H9 (cell line): ENCODE measurements at regions not wholly inside any gene's neighbourhood (a gene's known extent, or its start where the extent isn't known, plus 50 kb on each side); places are given as distances from the start of the nearest gene placed in this dataset.

Source experiments
- DNase-seq: peaks from one replicate; pipeline ENCODE4 v3.0.0-alpha.2; 2017
- H2AFZ ChIP-seq: one replicate; pipeline ENCODE4 v1.6.1; 2013; ENCODE audit warnings: mild to moderate bottlenecking, low read length, control low read depth, moderate library complexity
- H2AK5ac ChIP-seq: 2 replicates; pipeline ENCODE4 v1.6.1; 2013; ENCODE audit warnings: low read length, control low read depth, mixed read lengths; ENCODE audit not compliant: insufficient read length
- H2BK120ac ChIP-seq: one replicate; pipeline ENCODE4 v1.6.1; 2013; ENCODE audit warnings: low read depth, mild to moderate bottlenecking, low read length, control low read depth, inconsistent platforms; ENCODE audit not compliant: poor library complexity, severe bottlenecking
- H2BK12ac ChIP-seq: 2 replicates; pipeline ENCODE4 v1.6.1; 2013; ENCODE audit warnings: low read length, control low read depth, mixed read lengths, low read depth; ENCODE audit not compliant: insufficient read length
- H2BK15ac ChIP-seq: 2 replicates; pipeline ENCODE4 v1.6.1; 2013; ENCODE audit warnings: low read depth, low read length, control low read depth
- H2BK20ac ChIP-seq: one replicate; pipeline ENCODE4 v1.6.1; 2013; ENCODE audit warnings: low read depth, mild to moderate bottlenecking, low read length, control low read depth, inconsistent platforms; ENCODE audit not compliant: poor library complexity, severe bottlenecking
- H2BK5ac ChIP-seq: 2 replicates; pipeline ENCODE4 v1.6.1; 2013; ENCODE audit warnings: low read length, control low read depth, mixed read lengths; ENCODE audit not compliant: insufficient read length
- H3K14ac ChIP-seq: 2 replicates; pipeline ENCODE4 v1.6.1; 2013; ENCODE audit warnings: low read length, control low read depth; ENCODE audit not compliant: insufficient read depth
- H3K18ac ChIP-seq: 2 replicates; pipeline ENCODE4 v1.6.1; 2013; ENCODE audit warnings: low read depth, mild to moderate bottlenecking, mixed read lengths, low read length, control low read depth; ENCODE audit not compliant: insufficient read length
- H3K23ac ChIP-seq: 2 replicates; pipeline ENCODE4 v1.6.1; 2013; ENCODE audit warnings: low read length, control low read depth, mixed read lengths, low read depth; ENCODE audit not compliant: insufficient read length
- H3K23me2 ChIP-seq: 2 replicates; pipeline ENCODE4 v1.6.1; 2013; ENCODE audit warnings: low read depth, mild to moderate bottlenecking, mixed read lengths, low read length, control low read depth; ENCODE audit not compliant: insufficient read length, poor library complexity, severe bottlenecking
- H3K27ac ChIP-seq: 2 replicates; pipeline ENCODE4 v1.5.1; 2013; ENCODE audit warnings: low read length, control low read depth, mixed read lengths, low read depth; ENCODE audit not compliant: insufficient read length
- H3K27me3 ChIP-seq: 2 replicates; pipeline ENCODE4 v1.6.1; 2013; ENCODE audit warnings: low read length, control low read depth, inconsistent platforms; ENCODE audit not compliant: insufficient read depth
- H3K4ac ChIP-seq: 2 replicates; pipeline ENCODE4 v1.6.1; 2013; ENCODE audit warnings: low read depth, mild to moderate bottlenecking, control low read depth, inconsistent platforms, low read length, moderate library complexity
- H3K4me1 ChIP-seq: 2 replicates; pipeline ENCODE4 v1.6.1; 2013; ENCODE audit warnings: low read length, control low read depth, inconsistent platforms; ENCODE audit not compliant: insufficient read depth
- H3K4me2 ChIP-seq: 2 replicates; pipeline ENCODE4 v1.6.1; 2013; ENCODE audit warnings: low read length, control low read depth, mixed read lengths; ENCODE audit not compliant: insufficient read length, insufficient read depth
- H3K56ac ChIP-seq: 2 replicates; pipeline ENCODE4 v1.6.1; 2013; ENCODE audit warnings: low read depth, mild to moderate bottlenecking, mixed read lengths, low read length, control low read depth; ENCODE audit not compliant: insufficient read length
- H3K79me1 ChIP-seq: 2 replicates; pipeline ENCODE4 v1.6.1; 2013; ENCODE audit warnings: low read depth, mild to moderate bottlenecking, moderate library complexity, low read length, control low read depth, inconsistent platforms; ENCODE audit not compliant: insufficient read depth, poor library complexity, severe bottlenecking
- H3K79me2 ChIP-seq: 2 replicates; pipeline ENCODE4 v1.6.1; 2013; ENCODE audit warnings: low read length, control low read depth, inconsistent platforms; ENCODE audit not compliant: insufficient read depth
- H3K9ac ChIP-seq: 2 replicates; pipeline ENCODE4 v1.6.1; 2013; ENCODE audit warnings: low read length, control low read depth, mixed read lengths; ENCODE audit not compliant: insufficient read length; ENCODE audit errors: extremely low read depth
- H3K9me3 ChIP-seq: one replicate; pipeline ENCODE4 v1.6.1; 2013; ENCODE audit warnings: low read depth, low read length, inconsistent platforms; ENCODE audit not compliant: control insufficient read depth
- H3T11ph ChIP-seq: one replicate; pipeline ENCODE4 v1.6.1; 2013; ENCODE audit warnings: mild to moderate bottlenecking, low read length, control low read depth, inconsistent platforms
- H4K20me1 ChIP-seq: one replicate; pipeline ENCODE4 v1.6.1; 2013; ENCODE audit not compliant: control insufficient read depth, insufficient read length, insufficient read depth
- H4K5ac ChIP-seq: 2 replicates; pipeline ENCODE4 v1.6.1; 2013; ENCODE audit warnings: low read depth, mild to moderate bottlenecking, mixed read lengths, low read length, control low read depth; ENCODE audit not compliant: insufficient read length
- H4K8ac ChIP-seq: replicated peaks from 2 replicates; pipeline ENCODE4 v1.6.1; 2013; ENCODE audit warnings: low read length, control low read depth, mixed read lengths, low read depth; ENCODE audit not compliant: insufficient read length
- H4K91ac ChIP-seq: 2 replicates; pipeline ENCODE4 v1.6.1; 2013; ENCODE audit warnings: low read depth, mild to moderate bottlenecking, moderate library complexity, mixed read lengths, low read length, control low read depth; ENCODE audit not compliant: insufficient read length
- H3K27ac Mint-ChIP-seq, 3 experiments: 2 replicates in 2 of 3; 3 replicates in 1 of 3; pipeline ENCODE4 v1.8.0; 2020 to 2021; ENCODE audit warnings: mixed read lengths in 3 of 3, mild to moderate bottlenecking in 1 of 3, moderate library complexity in 1 of 3
- H3K27me3 Mint-ChIP-seq: 2 replicates; pipeline ENCODE4 v1.8.0; 2021; ENCODE audit warnings: low read depth, mild to moderate bottlenecking, moderate library complexity, mixed read lengths
- H3K36me3 Mint-ChIP-seq, 3 experiments: 2 replicates in 2 of 3; 3 replicates in 1 of 3; pipeline ENCODE4 v1.8.0; 2020 to 2021; ENCODE audit warnings: low read depth in 3 of 3, mixed read lengths in 3 of 3; ENCODE audit not compliant: insufficient read depth in 1 of 3
- H3K4me1 Mint-ChIP-seq, 2 experiments: 2 replicates each; pipeline ENCODE4 v1.8.0; 2020; ENCODE audit warnings: mixed read lengths in 2 of 2
- H3K4me3 Mint-ChIP-seq, 2 experiments: 2 replicates in 1 of 2; 3 replicates in 1 of 2; pipeline ENCODE4 v1.8.0; 2020 to 2021; ENCODE audit warnings: mild to moderate bottlenecking in 2 of 2, mixed read lengths in 2 of 2, moderate library complexity in 1 of 2
- H3K9me3 Mint-ChIP-seq, 2 experiments: 2 replicates in 1 of 2; 3 replicates in 1 of 2; pipeline ENCODE4 v1.8.0; 2020; ENCODE audit warnings: mild to moderate bottlenecking in 2 of 2, mixed read lengths in 2 of 2, moderate library complexity in 1 of 2
- WGBS: extraction: QIAGEN DNeasy Blood & Tissue Kit; methylation state at CpG from one replicate; pipeline ENCODE4 v1.1.7; 2013; ENCODE audit warnings: missing lambda C conversion rate, low lambda C conversion rate, mixed read lengths; ENCODE audit not compliant: insufficient read length; ENCODE audit errors: extremely low coverage; 5-methylcytosine and 5-hydroxymethylcytosine counted together
- TF ChIP-seq, protein P1 (sequence below): fragments of 200-600 bp; sonication (generic); conservative IDR thresholded peaks from 3 replicates; pipeline ENCODE4 v1.8.0; 2021; ENCODE audit warnings: antibody characterized with exemption, mild to moderate bottlenecking

DNA sequence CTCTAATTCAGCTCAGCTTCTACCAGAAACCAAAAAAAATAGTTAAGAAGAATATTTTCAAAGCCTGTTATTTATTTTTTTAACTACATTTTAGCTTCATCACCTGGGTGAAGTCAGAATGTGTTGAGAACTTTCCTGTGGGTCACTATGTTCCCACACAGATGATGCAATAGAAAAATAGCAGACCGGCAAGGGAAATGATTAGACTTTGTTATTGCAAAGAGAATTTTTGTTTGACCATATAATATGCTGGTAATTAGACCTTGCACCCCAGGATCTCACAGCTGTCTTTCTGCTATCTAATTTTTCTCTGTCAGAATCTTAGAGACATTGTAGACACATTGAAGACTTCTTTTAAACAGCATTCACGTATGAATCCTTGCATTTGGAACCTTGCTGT, 299.3 kb downstream of the TBX15 start:
- H4K91ac ChIP-seq = no peak overlapping the region
- no peak overlapping the region for H4K8ac ChIP-seq
- Mint-ChIP-seq H3K4me3 (no peak overlapping the region), H3K9me3 (no peaks in the 10 kb centered on the region), H3K4me1 (no peaks in the 10 kb centered on the region), H3K27me3 (no peaks in the 10 kb centered on the region), H3K36me3 (no peaks in the 10 kb centered on the region), H3K27ac (no peak overlapping the region)
- H3K27me3 ChIP-seq = no peaks in the 10 kb centered on the region
- no peak overlapping the region for H3K4ac ChIP-seq
- no peak overlapping the region for H3K27ac ChIP-seq
- no peak overlapping the region for H3K9ac ChIP-seq
- TF ChIP-seq, protein P1, sequence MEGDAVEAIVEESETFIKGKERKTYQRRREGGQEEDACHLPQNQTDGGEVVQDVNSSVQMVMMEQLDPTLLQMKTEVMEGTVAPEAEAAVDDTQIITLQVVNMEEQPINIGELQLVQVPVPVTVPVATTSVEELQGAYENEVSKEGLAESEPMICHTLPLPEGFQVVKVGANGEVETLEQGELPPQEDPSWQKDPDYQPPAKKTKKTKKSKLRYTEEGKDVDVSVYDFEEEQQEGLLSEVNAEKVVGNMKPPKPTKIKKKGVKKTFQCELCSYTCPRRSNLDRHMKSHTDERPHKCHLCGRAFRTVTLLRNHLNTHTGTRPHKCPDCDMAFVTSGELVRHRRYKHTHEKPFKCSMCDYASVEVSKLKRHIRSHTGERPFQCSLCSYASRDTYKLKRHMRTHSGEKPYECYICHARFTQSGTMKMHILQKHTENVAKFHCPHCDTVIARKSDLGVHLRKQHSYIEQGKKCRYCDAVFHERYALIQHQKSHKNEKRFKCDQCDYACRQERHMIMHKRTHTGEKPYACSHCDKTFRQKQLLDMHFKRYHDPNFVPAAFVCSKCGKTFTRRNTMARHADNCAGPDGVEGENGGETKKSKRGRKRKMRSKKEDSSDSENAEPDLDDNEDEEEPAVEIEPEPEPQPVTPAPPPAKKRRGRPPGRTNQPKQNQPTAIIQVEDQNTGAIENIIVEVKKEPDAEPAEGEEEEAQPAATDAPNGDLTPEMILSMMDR = no peak
- no peak overlapping the region for H2BK15ac ChIP-seq
- H3K23ac ChIP-seq = no peak overlapping the region
- H3T11ph ChIP-seq = no peak overlapping the region
- H3K79me1 ChIP-seq = no peaks in the 10 kb centered on the region
- no peak overlapping the region for H2AFZ ChIP-seq
- no CpG with 5 or more reads among the region's 2 CpGs for WGBS
- H3K18ac ChIP-seq = no peak overlapping the region
- H2AK5ac ChIP-seq = no peak overlapping the region
- no peak for DNase-seq
- no peaks in the 10 kb centered on the region for H4K20me1 ChIP-seq
- H3K56ac ChIP-seq = no peak overlapping the region
- no peak overlapping the region for H2BK12ac ChIP-seq
- H2BK20ac ChIP-seq = no peak overlapping the region
- no peaks in the 10 kb centered on the region for H3K4me1 ChIP-seq
- H3K23me2 ChIP-seq = no peaks in the 10 kb centered on the region
- H3K14ac ChIP-seq = no peak overlapping the region
- no peaks in the 10 kb centered on the region for H3K9me3 ChIP-seq
- H3K79me2 ChIP-seq = no peaks in the 10 kb centered on the region
- H2BK5ac ChIP-seq = no peak overlapping the region
- no peak overlapping the region for H4K5ac ChIP-seq
- no peak overlapping the region for H2BK120ac ChIP-seq
- H3K4me2 ChIP-seq = no peak overlapping the region
